Activated CD4-positive, alpha-beta memory T cell treated with anti-CD3 and anti-CD28 coated beads for 36 hours (primary cell): ENCODE measurements at regions not wholly inside any gene's neighbourhood (a gene's known extent, or its start where the extent isn't known, plus 50 kb on each side); places are given as distances from the start of the nearest gene placed in this dataset.
"Not testable (repeated sequence)": the region's sequence is repeated elsewhere in the genome, so short reads cannot be mapped to it uniquely, and the experiment has no call there.

ENCODE experiments used
- CTCF ChIA-PET: fragments of 350-600 bp; sonication (Branson Sonifier 250); formaldehyde crosslinking; loops from one replicate; lab custom pipeline; 2021; ENCODE audit warnings: antibody characterized with exemption, inconsistent platforms; lab: Charles Lee
- POLR2A ChIA-PET: fragments of 350-600 bp; sonication (Branson Sonifier 250); formaldehyde crosslinking; loops from one replicate; lab custom pipeline; 2021; ENCODE audit warnings: antibody characterized with exemption; lab: Charles Lee
- DNase-seq: peaks from one replicate; pipeline ENCODE4 v3.0.0-alpha.2; 2020
- H3K27ac Mint-ChIP-seq: one replicate; pipeline ENCODE4 v1.8.0; 2021; ENCODE audit warnings: mixed read lengths
- H3K27me3 Mint-ChIP-seq: one replicate; pipeline ENCODE4 v1.8.0; 2021; ENCODE audit warnings: mixed read lengths
- H3K36me3 Mint-ChIP-seq: one replicate; pipeline ENCODE4 v1.8.0; 2021; ENCODE audit warnings: mixed read lengths
- H3K4me1 Mint-ChIP-seq: one replicate; pipeline ENCODE4 v1.8.0; 2021; ENCODE audit warnings: low read depth, mixed read lengths
- H3K4me3 Mint-ChIP-seq: one replicate; pipeline ENCODE4 v1.8.0; 2021; ENCODE audit warnings: mild to moderate bottlenecking, mixed read lengths
- H3K9me3 Mint-ChIP-seq: one replicate; pipeline ENCODE4 v1.8.0; 2021; ENCODE audit warnings: mixed read lengths
- intact Hi-C: fragments of 100-400 bp; cut with micrococcal nuclease; formaldehyde crosslinking; loops from one replicate; pipeline ENCODE4 v1.15.1; 2023

DNA sequence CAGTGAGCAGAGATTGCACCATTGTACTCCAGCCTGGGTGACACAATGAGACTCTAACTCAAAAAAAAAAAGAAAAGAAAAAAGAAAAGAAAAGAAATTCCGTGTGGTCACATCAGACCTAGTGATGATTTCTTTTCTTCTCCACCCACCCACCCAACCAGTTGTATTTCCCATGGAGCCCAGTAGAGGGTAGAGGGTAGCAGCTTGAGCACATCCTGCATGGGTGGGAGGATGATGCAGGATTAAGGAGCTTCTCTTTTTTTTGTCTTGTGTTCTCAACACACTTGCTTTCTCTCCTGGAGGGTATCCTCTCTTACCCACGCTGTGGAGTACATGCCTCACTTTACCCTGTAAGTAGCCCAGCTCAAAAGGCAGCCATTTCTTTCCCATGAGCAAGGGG, 118.6 kb upstream of the CARD11 start:
- ChIA-PET CTCF (interaction anchor here (1.2 kb wide), 1 partner anchor 275 kb away, joined by 4 read pairs; no protein-coding TSS in a partner anchor), POLR2A (no interaction called here)
- Mint-ChIP-seq H3K4me3 (no peak overlapping the region), H3K9me3 (peaks cover 4% of the 10 kb centered on the region), H3K36me3 (no peaks in the 10 kb centered on the region), H3K27ac (no peak overlapping the region), H3K27me3 (peaks cover 2% of the 10 kb centered on the region), H3K4me1 (peaks cover 4% of the 10 kb centered on the region)
- intact Hi-C loops: no loop called here
- DNase-seq: peak; percentile 25

DNA sequence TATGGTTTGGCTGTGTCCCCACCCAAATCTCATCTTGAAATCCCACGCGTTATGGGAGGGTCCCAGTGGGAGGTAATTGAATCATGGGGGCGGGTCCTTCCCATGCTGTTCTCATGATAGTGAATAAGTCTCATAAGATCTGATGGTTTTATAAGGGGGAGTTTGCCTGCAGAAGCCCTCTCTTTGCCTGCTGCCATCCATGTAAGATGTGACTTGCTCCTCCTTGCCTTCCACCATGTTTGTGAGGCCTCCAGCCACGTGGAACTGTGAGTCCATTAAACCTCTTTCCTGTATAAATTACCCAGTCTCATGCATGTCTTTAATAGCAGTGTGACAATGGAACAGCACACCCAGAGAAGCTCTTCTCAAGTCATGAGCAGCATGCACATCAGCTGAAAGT, 119.1 kb upstream of the CARD11 start:
- POLR2A ChIA-PET, intact Hi-C loops, H3K9me3 Mint-ChIP-seq, DNase-seq, H3K27ac Mint-ChIP-seq, H3K4me1 Mint-ChIP-seq, H3K4me3 Mint-ChIP-seq, H3K27me3 Mint-ChIP-seq, H3K36me3 Mint-ChIP-seq: not testable (repeated sequence)
- CTCF ChIA-PET: interaction anchor here (1.2 kb wide), 1 partner anchor 275 kb away, joined by 4 read pairs; no protein-coding TSS in a partner anchor

DNA sequence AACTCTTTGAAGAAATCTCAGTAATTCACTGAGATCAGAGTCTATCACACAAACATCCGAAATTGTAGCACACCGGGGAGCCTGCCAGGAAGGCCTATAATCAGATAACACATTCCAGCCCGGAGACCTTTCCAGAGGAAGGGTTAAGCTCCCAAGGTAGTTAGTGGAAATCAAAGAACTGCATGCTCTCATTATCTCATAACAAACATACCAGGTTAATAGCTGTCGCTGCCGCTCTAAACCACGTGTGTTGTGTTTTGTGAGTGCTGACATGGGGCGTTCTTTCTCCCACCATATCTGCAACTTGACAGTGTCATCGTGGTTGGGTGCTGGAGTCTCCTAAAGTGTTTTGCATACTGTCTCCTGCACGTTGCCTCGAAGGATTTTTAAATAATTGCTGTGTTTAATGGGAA, 120.7 kb upstream of the CARD11 start:
- Mint-ChIP-seq H3K9me3 (peaks cover 4% of the 10 kb centered on the region), H3K4me3 (no peak overlapping the region), H3K27ac (no peak overlapping the region), H3K27me3 (peaks cover 9% of the 10 kb centered on the region), H3K36me3 (no peaks in the 10 kb centered on the region), H3K4me1 (no peaks in the 10 kb centered on the region)
- ChIA-PET CTCF (interaction anchor here (0.9 kb wide), 1 partner anchor 10 kb away, joined by 6 read pairs; no protein-coding TSS in a partner anchor), POLR2A (no interaction called here)
- DNase-seq: no peak
- intact Hi-C loops: no loop called here

DNA sequence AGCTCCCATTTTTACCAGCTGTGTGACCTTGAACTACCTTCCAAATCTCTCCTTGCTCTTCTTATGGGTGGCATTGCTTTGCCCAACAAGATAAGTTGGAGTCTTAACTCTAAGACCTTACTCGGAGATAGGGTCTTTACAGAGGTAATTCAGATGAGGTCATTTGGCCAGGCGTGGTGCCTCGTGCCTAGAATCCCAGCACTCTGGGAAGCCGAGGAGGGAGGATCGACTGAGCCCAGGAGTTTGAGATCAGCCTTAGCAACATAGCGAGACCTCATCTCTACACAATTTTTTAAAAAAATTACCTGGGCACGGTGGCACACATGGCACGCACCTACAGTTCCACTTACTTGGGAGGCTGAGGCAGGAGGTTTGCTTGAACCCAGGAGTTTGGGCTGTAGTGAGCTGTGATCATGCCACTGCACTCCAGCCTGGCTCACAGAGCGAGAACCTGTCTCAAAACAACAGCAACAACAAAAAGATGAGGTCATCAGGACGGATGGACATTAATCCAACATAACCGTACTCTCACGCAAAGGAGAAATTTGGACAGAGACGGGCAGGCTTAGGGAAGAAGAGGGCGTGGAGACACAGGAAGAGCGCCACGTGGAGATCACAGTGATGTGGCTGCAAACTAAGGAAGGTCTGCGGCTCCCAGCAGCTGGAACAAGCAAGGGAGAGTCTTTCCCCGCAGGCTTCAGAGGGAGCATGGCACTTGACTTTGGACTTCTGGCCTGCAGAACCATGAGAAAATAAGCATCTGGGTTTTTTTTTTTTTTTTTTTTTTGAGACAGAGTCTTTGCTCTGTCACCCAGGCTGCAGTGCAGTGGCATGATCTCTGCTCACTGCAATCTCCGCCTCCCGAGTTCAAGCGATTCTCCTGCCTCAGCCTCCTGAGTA, 122.3 kb upstream of the CARD11 start:
- H3K27ac Mint-ChIP-seq: no peak overlapping the region
- no peak for DNase-seq
- H3K9me3 Mint-ChIP-seq: peaks cover 4% of the 10 kb centered on the region
- no peak overlapping the region for H3K4me3 Mint-ChIP-seq
- H3K4me1 Mint-ChIP-seq: no peaks in the 10 kb centered on the region
- ChIA-PET CTCF (no interaction called here), POLR2A (no interaction called here)
- no peaks in the 10 kb centered on the region for H3K36me3 Mint-ChIP-seq
- H3K27me3 Mint-ChIP-seq: peaks cover 9% of the 10 kb centered on the region
- intact Hi-C loops: no loop called here

DNA sequence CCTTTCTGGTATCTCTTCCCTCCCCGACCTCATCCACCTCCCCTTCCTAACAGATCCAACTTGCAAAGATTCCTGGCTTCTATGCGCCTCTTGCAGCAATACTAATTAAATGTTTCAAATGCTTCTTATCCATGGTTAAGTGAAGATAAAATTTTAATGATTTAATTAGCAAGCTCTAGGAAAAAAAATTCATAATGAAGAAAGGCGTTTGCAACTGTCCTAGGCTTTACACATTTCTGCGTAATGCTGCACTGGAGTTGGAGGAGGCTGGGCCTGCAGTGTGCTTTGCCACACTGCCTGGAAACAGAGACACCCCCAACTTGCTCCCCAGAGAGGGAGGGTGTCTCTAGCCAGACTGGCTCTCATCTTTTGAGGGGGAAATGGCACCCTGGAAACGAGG, 123.9 kb upstream of the CARD11 start:
- no peaks in the 10 kb centered on the region for H3K4me1 Mint-ChIP-seq
- intact Hi-C loops: no loop called here
- no peak overlapping the region for H3K27ac Mint-ChIP-seq
- no peaks in the 10 kb centered on the region for H3K36me3 Mint-ChIP-seq
- CTCF ChIA-PET: interaction anchor here (0.6 kb wide), 1 partner anchor 119 kb away, joined by 3 read pairs; no protein-coding TSS in a partner anchor
- H3K4me3 Mint-ChIP-seq: no peak overlapping the region
- peaks cover 4% of the 10 kb centered on the region for H3K9me3 Mint-ChIP-seq
- POLR2A ChIA-PET: no interaction called here
- H3K27me3 Mint-ChIP-seq: peaks cover 9% of the 10 kb centered on the region
- DNase-seq: no peak

DNA sequence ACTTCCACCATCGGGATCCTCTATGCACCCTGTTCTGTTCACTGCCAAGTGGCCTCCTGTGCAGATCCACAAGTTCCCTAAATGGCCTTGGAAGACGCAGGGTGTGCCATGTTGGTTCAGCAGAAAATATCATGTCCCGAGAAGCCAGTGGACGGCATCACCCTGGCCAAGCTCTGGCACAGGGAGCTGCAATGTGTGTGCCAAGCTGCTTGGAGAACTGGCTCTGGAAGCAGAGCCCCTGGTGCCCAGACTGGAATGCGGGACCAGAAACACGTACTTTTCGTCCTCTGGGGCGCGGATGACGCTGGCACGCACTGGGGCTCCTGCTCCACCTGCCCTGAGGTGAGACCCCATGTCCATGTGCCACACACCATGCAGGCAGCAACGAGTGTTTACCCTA, 124.7 kb upstream of the CARD11 start:
- H3K27ac Mint-ChIP-seq: no peak overlapping the region
- H3K9me3 Mint-ChIP-seq: no peaks in the 10 kb centered on the region
- H3K27me3 Mint-ChIP-seq: peaks cover 9% of the 10 kb centered on the region
- no peak overlapping the region for H3K4me3 Mint-ChIP-seq
- CTCF ChIA-PET: interaction anchor here (0.6 kb wide), 1 partner anchor 128 kb away, joined by 5 read pairs; no protein-coding TSS in a partner anchor
- H3K36me3 Mint-ChIP-seq: no peaks in the 10 kb centered on the region
- POLR2A ChIA-PET: no interaction called here
- H3K4me1 Mint-ChIP-seq: no peaks in the 10 kb centered on the region
- intact Hi-C loops: no loop called here
- no peak for DNase-seq

DNA sequence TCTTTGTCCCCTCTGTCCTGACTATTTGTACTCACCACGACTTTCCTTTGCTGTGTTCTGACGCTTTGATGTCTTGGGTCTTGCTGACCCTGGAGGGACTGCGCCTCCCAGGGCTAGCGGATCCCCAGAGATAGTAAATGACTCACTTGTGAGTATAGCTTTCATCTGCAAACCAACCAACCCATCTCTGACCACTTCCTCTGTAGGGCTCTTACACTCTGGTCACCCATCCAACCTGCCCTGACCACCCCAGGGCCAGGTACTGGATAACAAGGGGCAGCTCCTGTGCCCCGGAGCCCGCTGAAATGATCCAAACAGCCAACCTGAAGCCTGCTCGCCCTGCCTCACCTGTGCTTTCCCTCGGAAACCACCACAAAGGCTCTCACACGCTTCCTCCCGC, 125.2 kb upstream of the CARD11 start:
- ChIA-PET CTCF (interaction anchor here (0.6 kb wide), 1 partner anchor 128 kb away, joined by 5 read pairs; no protein-coding TSS in a partner anchor), POLR2A (no interaction called here)
- Mint-ChIP-seq H3K27ac (no peak overlapping the region), H3K4me3 (no peak overlapping the region), H3K36me3 (no peaks in the 10 kb centered on the region), H3K27me3 (peaks cover 9% of the 10 kb centered on the region), H3K4me1 (no peaks in the 10 kb centered on the region), H3K9me3 (no peaks in the 10 kb centered on the region)
- intact Hi-C loops: no loop called here
- no peak for DNase-seq

DNA sequence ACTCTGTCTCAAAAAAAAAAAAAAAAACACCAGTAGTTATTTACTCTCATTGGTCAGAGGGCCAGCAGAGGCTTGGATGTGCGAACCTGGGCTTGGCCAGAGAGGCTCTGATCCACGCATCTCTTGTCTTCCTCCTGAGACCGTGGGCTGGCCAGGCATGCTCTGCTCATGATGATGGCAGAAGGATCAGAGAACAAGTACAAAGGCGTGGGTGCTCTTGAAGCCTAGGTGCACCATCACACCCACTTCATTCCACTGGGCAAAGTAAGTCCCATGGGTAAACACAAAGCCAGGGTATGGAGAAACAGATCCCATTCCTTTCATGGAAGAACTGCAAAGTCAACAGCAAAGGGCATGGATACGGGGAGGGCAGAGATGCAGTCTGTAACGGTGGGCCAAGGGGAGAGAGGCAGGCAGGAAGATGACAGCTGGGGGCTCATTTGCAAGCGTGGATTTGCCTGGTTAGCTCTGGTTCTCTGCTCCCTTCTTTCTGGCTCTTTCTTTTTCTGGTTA, 128.2 kb upstream of the SDK1 start:
- Mint-ChIP-seq H3K4me1 (no peaks in the 10 kb centered on the region), H3K27ac (no peak overlapping the region), H3K9me3 (no peaks in the 10 kb centered on the region), H3K27me3 (peaks cover 7% of the 10 kb centered on the region), H3K4me3 (no peak overlapping the region), H3K36me3 (no peaks in the 10 kb centered on the region)
- intact Hi-C loops: no loop called here
- DNase-seq: no peak
- POLR2A ChIA-PET: no interaction called here
- CTCF ChIA-PET: no interaction called here

DNA sequence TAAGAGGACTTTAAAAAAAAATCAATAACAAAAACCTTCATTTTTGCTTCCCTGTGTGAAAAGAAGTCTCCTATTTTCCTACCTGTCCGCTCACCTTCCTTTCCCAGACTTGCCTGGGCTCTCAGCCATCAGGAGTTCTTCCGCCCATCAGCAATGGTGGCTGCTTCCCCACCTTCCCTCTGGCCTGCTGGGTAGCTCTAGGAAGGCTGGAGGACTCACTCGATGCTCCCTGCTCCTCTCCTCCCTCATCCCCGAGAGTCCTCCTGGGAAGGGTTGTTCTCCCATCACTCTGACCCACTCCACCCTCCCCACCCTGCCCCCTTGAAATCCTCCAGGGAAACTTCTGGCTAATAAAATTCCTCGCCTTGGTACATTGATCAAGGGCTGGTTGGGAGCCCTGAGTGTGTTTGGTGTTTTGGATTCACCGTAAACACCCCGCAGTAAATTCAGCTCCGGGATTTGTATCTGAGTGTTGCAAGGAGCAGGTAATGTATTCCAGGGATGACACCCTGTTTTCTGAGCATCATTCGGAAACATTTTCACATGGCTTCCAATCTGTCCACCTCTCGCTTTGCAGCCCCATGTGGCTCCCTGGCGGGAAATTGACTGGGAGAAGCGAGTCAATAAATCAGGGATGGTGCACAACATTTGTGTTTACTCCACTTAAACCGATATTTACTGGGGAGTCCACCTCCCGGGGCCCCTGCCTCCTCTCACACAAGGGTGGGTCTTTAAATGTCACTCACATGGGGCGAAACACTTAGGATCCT, 126.4 kb upstream of the SDK1 start:
- Mint-ChIP-seq H3K4me3 (no peak overlapping the region), H3K4me1 (no peaks in the 10 kb centered on the region), H3K9me3 (no peaks in the 10 kb centered on the region), H3K36me3 (no peaks in the 10 kb centered on the region), H3K27ac (no peak overlapping the region), H3K27me3 (no peaks in the 10 kb centered on the region)
- intact Hi-C loops: no loop called here
- no peak for DNase-seq
- CTCF ChIA-PET: interaction anchor here (1.3 kb wide), 1 partner anchor 20 kb away, joined by 3 read pairs; no protein-coding TSS in a partner anchor
- POLR2A ChIA-PET: no interaction called here

DNA sequence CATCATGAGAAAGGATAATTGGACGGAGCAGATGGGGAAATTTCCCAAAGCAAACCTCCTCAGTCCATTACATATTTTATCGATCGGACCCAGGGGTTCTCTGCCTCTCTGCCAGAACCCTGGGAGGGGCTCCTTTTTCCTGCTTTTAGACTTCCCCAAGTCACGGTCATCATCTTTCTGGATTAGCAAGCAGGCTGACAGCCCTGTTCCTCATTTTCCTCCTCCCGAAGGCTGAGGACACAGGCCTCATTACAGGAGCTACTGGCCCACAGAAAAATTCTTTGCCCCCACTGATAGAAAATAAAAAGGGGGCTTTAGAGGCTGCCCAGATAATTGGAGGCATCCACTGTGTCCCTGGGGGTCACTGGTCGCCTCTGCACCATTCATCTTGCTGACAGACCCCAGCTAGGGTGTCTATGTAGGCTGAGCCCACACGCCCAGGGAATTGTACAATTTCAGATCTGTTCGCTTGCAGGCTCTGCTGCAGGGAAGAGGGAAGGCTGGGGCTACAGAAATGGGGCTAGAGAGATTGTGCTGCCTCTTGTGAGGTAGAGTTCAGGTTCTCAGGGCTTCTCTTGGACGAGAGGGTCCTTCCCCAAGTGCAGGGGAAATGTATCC, 125.7 kb upstream of the SDK1 start:
- no peak overlapping the region for H3K4me3 Mint-ChIP-seq
- intact Hi-C loops: no loop called here
- no peak overlapping the region for H3K27ac Mint-ChIP-seq
- no peaks in the 10 kb centered on the region for H3K4me1 Mint-ChIP-seq
- CTCF ChIA-PET: no interaction called here
- no peaks in the 10 kb centered on the region for H3K27me3 Mint-ChIP-seq
- POLR2A ChIA-PET: no interaction called here
- no peaks in the 10 kb centered on the region for H3K9me3 Mint-ChIP-seq
- H3K36me3 Mint-ChIP-seq: no peaks in the 10 kb centered on the region
- DNase-seq: no peak

DNA sequence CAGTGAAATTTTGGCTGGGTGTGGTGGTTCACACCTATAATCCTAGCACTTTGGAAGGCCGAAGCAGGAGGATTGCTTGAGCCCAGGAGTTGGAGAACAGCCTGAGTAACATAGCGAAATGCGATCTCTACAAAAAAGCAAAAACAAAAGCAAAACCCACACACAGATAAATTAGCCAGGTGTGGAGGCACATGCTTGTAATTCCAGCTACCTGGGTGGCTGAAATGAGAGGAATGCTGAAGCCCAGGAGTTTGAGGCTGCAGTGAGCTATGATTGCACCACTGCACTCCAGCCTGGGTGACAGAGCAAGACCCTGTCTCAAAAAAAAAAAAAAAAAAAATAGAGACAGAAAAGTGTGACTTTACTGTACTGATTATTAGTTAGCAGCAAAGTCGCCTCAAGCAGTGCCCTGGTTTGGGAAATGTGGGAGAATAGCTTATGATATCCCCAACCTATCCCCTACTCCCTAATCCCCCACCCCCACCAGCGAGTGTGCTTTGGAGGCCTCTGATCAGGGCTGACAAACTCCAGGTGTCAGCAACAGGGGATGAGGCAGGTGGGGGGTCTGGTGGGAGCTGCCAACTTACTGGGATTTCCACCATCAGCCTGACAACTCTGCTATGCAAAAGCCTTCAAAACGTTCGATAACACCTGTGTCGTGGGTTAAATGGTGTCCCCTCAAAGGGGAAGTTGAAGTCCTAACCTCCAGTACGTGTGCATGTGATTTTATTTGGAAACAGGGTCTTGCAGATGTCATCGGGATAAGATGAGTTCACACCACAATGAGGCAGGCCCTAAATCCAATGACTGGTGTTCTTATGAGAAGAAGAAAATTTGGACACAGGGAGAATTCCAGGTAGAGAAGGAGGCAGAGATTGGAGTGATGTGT, 124.7 kb upstream of the SDK1 start:
- no peaks in the 10 kb centered on the region for H3K9me3 Mint-ChIP-seq
- DNase-seq: no peak
- intact Hi-C loops: no loop called here
- H3K4me3 Mint-ChIP-seq: no peak overlapping the region
- no peaks in the 10 kb centered on the region for H3K4me1 Mint-ChIP-seq
- H3K27me3 Mint-ChIP-seq: no peaks in the 10 kb centered on the region
- POLR2A ChIA-PET: no interaction called here
- CTCF ChIA-PET: no interaction called here
- H3K27ac Mint-ChIP-seq: no peak overlapping the region
- H3K36me3 Mint-ChIP-seq: no peaks in the 10 kb centered on the region
